GM23248 (cell line): ENCODE measurements at regions not wholly inside any gene's neighbourhood (a gene's known extent, or its start where the extent isn't known, plus 50 kb on each side); places are given as distances from the start of the nearest gene placed in this dataset.

Source experiments
- EZH2 ChIP-seq: fragments of 200-600 bp; sonication (generic); IDR thresholded peaks from 2 replicates; pipeline ENCODE4 v1.6.1; 2018; ENCODE audit warnings: antibody characterized with exemption, mild to moderate bottlenecking; ENCODE audit not compliant: insufficient read depth, poor library complexity, severe bottlenecking
- EZH2phosphoT487 ChIP-seq: fragments of 200-600 bp; sonication (generic); IDR thresholded peaks from 2 replicates; pipeline ENCODE4 v1.6.1; 2018; ENCODE audit warnings: antibody characterized with exemption, moderate library complexity, mild to moderate bottlenecking, low read depth; ENCODE audit not compliant: insufficient read depth

- TF ChIP-seq EZH2phosphoT487 = no peak
- no peak for TF ChIP-seq EZH2
Observed at GRCh38 chr4:75249739-75250138, 264.5 kb downstream of the RCHY1 start.
